Inflammatory macrophage (primary cell): ENCODE measurements at regions not wholly inside any gene's neighbourhood (a gene's known extent, or its start where the extent isn't known, plus 50 kb on each side); places are given as distances from the start of the nearest gene placed in this dataset.
"Not testable (repeated sequence)": the region's sequence is repeated elsewhere in the genome, so short reads cannot be mapped to it uniquely, and the experiment has no call there.

Experiments used
- DNase-seq, 2 donors: peaks; one replicate each; pipeline ENCODE4 v3.0.0-alpha.2; 2020 to 2022

GRCh38 chr4:17232566-17233253 lies 279.2 kb downstream of the QDPR start:
- no peak for DNase-seq

GRCh38 chr4:17231880-17232475 lies 279.9 kb downstream of the QDPR start:
- DNase-seq, result not testable (repeated sequence)

- no peak for DNase-seq
These were observed 281.2 kb downstream of the QDPR start for GRCh38 chr4:17230727-17231126.

- DNase-seq, result no peak
These were observed 291.1 kb downstream of the QDPR start for GRCh38 chr4:17220816-17221215.

GRCh38 chr4:17218786-17219185 lies 293.1 kb downstream of the QDPR start:
- DNase-seq, result no peak

GRCh38 chr4:17206829-17207801 lies 304.8 kb downstream of the QDPR start:
- DNase-seq, result no peak

- no peak for DNase-seq
These were observed 306.5 kb upstream of the LDB2 start for GRCh38 chr4:17204908-17205307.

- no peak for DNase-seq
These were observed 305.4 kb upstream of the LDB2 start for GRCh38 chr4:17203797-17204196.

GRCh38 chr4:17197070-17197469 lies 298.6 kb upstream of the LDB2 start:
- no peak for DNase-seq

GRCh38 chr4:17195461-17196275 lies 297.2 kb upstream of the LDB2 start:
- no peak for DNase-seq

GRCh38 chr4:17194586-17194985 lies 296.1 kb upstream of the LDB2 start:
- DNase-seq, result no peak

GRCh38 chr4:17189759-17190158 lies 291.3 kb upstream of the LDB2 start:
- no peak for DNase-seq

GRCh38 chr4:17189401-17189720 lies 290.9 kb upstream of the LDB2 start:
- DNase-seq, result no peak

GRCh38 chr4:17188547-17189400 lies 290.3 kb upstream of the LDB2 start:
- no peak for DNase-seq

GRCh38 chr4:17188125-17188524 lies 289.7 kb upstream of the LDB2 start:
- no peak for DNase-seq

- DNase-seq, result no peak
These were observed 288.6 kb upstream of the LDB2 start for GRCh38 chr4:17187003-17187402.

GRCh38 chr4:17182888-17183287 lies 284.4 kb upstream of the LDB2 start:
- no peak for DNase-seq

- no peak for DNase-seq
These were observed 276.3 kb upstream of the LDB2 start for GRCh38 chr4:17174751-17175150.

GRCh38 chr4:17173300-17173699 lies 274.9 kb upstream of the LDB2 start:
- DNase-seq, result no peak

- no peak for DNase-seq
These were observed 271.7 kb upstream of the LDB2 start for GRCh38 chr4:17170131-17170530.

GRCh38 chr4:17169699-17170098 lies 271.3 kb upstream of the LDB2 start:
- no peak for DNase-seq

GRCh38 chr4:17168571-17168970 lies 270.1 kb upstream of the LDB2 start:
- DNase-seq, result no peak
